PC-9 (cell line): ENCODE measurements at regions not wholly inside any gene's neighbourhood (a gene's known extent, or its start where the extent isn't known, plus 50 kb on each side); places are given as distances from the start of the nearest gene placed in this dataset.

Experiments used
- EZH2 ChIP-seq: fragments of 200-600 bp; sonication (generic); IDR thresholded peaks from 2 replicates; pipeline ENCODE4 v1.8.0; 2017; ENCODE audit warnings: antibody characterized with exemption, low read depth
- TF ChIP-seq, protein P1 (sequence below): fragments of 200-600 bp; sonication (generic); conservative IDR thresholded peaks from 2 replicates; pipeline ENCODE4 v1.6.1; 2017; ENCODE audit warnings: mixed run types, antibody characterized with exemption, mild to moderate bottlenecking, moderate library complexity

DNA sequence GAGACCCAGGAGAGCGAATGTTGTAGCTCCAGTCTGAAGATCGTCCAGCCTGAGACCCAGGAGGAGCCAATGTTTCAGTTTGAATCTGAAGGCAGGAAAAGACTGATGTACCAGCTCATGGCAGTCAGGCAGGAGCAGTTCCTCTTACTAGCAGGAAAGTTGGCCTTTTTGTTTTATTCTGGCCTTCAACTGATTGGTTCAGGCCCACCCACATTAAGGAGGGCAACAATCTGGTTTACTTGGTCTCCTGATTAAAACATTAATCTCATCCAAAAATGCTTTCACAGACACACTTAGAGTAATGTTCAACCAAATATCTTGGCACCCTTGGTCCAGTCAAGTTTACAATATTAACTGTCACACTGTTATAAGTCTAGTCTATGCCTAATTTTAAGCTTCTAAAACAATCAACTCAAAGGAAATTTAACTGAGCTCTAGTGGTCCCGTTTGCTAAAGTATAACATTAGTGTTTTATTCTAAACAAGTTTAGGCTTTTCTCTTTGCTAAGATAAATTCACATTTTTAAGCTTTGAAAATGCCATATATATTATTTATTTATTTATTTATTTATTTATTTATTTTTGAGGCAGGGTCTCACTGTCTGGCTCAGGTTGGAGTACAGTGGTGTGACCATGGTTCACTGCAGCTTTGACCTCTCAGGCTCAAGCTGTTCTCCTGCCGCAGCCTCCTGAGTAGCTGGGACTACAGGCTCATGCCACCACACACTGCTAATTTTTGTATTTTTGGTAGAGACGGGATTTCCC, 275.5 kb upstream of the SLC35B3 start:
- TF ChIP-seq, protein P1, sequence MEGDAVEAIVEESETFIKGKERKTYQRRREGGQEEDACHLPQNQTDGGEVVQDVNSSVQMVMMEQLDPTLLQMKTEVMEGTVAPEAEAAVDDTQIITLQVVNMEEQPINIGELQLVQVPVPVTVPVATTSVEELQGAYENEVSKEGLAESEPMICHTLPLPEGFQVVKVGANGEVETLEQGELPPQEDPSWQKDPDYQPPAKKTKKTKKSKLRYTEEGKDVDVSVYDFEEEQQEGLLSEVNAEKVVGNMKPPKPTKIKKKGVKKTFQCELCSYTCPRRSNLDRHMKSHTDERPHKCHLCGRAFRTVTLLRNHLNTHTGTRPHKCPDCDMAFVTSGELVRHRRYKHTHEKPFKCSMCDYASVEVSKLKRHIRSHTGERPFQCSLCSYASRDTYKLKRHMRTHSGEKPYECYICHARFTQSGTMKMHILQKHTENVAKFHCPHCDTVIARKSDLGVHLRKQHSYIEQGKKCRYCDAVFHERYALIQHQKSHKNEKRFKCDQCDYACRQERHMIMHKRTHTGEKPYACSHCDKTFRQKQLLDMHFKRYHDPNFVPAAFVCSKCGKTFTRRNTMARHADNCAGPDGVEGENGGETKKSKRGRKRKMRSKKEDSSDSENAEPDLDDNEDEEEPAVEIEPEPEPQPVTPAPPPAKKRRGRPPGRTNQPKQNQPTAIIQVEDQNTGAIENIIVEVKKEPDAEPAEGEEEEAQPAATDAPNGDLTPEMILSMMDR: no peak
- TF ChIP-seq EZH2: no peak
